ENCODE measurements at regions not wholly inside any gene's neighbourhood (a gene's known extent, or its start where the extent isn't known, plus 50 kb on each side); places are given as distances from the start of the nearest gene placed in this dataset.

- Histone ChIP-seq H3K36me3 (ENCODE audit: control insufficient read depth, insufficient read depth, low read length) (no peaks in the 10 kb centered on the region), H3K9ac (ENCODE audit: low read length) (no peak overlapping the region), H3K4me3 (ENCODE audit: low read depth, low read length) (no peak overlapping the region), H3K27me3 (ENCODE audit: control insufficient read depth, insufficient read depth, low read length) (no peaks in the 10 kb centered on the region), H3K9me3 (ENCODE audit: control insufficient read depth, insufficient read depth, low read depth, low read length) (peaks cover 5% of the 10 kb centered on the region; the same call in 1 of the 2 replicates), H3K4me1 (ENCODE audit: control insufficient read depth, insufficient read depth, low read length) (no peaks in the 10 kb centered on the region), H3K27ac (ENCODE audit: low read depth, low read length) (no peak overlapping the region)
These were observed 112.3 kb downstream of the ERMARD start for GRCh38 chr6:169863710-169864109.

- Histone ChIP-seq H3K27ac (ENCODE audit: low read depth, low read length) (no peak overlapping the region), H3K9ac (ENCODE audit: low read length) (no peak overlapping the region), H3K27me3 (ENCODE audit: control insufficient read depth, insufficient read depth, low read length) (no peaks in the 10 kb centered on the region), H3K9me3 (ENCODE audit: control insufficient read depth, insufficient read depth, low read depth, low read length) (peaks cover 11% of the 10 kb centered on the region), H3K4me3 (ENCODE audit: low read depth, low read length) (no peak overlapping the region), H3K4me1 (ENCODE audit: control insufficient read depth, insufficient read depth, low read length) (no peaks in the 10 kb centered on the region), H3K36me3 (ENCODE audit: control insufficient read depth, insufficient read depth, low read length) (no peaks in the 10 kb centered on the region)
These were observed 111.6 kb downstream of the ERMARD start for GRCh38 chr6:169862892-169863525.

GRCh38 chr6:169862043-169862891 lies 110.8 kb downstream of the ERMARD start:
- Histone ChIP-seq H3K9me3 (ENCODE audit: control insufficient read depth, insufficient read depth, low read depth, low read length) (peaks cover 18% of the 10 kb centered on the region), H3K4me3 (ENCODE audit: low read depth, low read length) (no peak overlapping the region), H3K36me3 (ENCODE audit: control insufficient read depth, insufficient read depth, low read length) (no peaks in the 10 kb centered on the region), H3K9ac (ENCODE audit: low read length) (no peak overlapping the region), H3K27ac (ENCODE audit: low read depth, low read length) (no peak overlapping the region), H3K27me3 (ENCODE audit: control insufficient read depth, insufficient read depth, low read length) (no peaks in the 10 kb centered on the region), H3K4me1 (ENCODE audit: control insufficient read depth, insufficient read depth, low read length) (no peaks in the 10 kb centered on the region)

- Histone ChIP-seq H3K9ac (ENCODE audit: low read length) (no peak overlapping the region), H3K36me3 (ENCODE audit: control insufficient read depth, insufficient read depth, low read length) (no peaks in the 10 kb centered on the region), H3K9me3 (ENCODE audit: control insufficient read depth, insufficient read depth, low read depth, low read length) (peaks cover 21% of the 10 kb centered on the region), H3K4me1 (ENCODE audit: control insufficient read depth, insufficient read depth, low read length) (no peaks in the 10 kb centered on the region), H3K4me3 (ENCODE audit: low read depth, low read length) (no peak overlapping the region), H3K27me3 (ENCODE audit: control insufficient read depth, insufficient read depth, low read length) (no peaks in the 10 kb centered on the region), H3K27ac (ENCODE audit: low read depth, low read length) (no peak overlapping the region)
These were observed 110.1 kb downstream of the ERMARD start for GRCh38 chr6:169861431-169862042.

GRCh38 chr6:169859978-169860703 lies 108.7 kb downstream of the ERMARD start:
- Histone ChIP-seq H3K4me3 (ENCODE audit: low read depth, low read length) (no peak overlapping the region), H3K27me3 (ENCODE audit: control insufficient read depth, insufficient read depth, low read length) (no peaks in the 10 kb centered on the region), H3K4me1 (ENCODE audit: control insufficient read depth, insufficient read depth, low read length) (no peaks in the 10 kb centered on the region), H3K27ac (ENCODE audit: low read depth, low read length) (no peak overlapping the region), H3K36me3 (ENCODE audit: control insufficient read depth, insufficient read depth, low read length) (no peaks in the 10 kb centered on the region), H3K9ac (ENCODE audit: low read length) (no peak overlapping the region), H3K9me3 (ENCODE audit: control insufficient read depth, insufficient read depth, low read depth, low read length) (peaks cover 22% of the 10 kb centered on the region)

GRCh38 chr6:169859401-169859977 lies 108.1 kb downstream of the ERMARD start:
- H3K9me3 ChIP-seq (ENCODE audit: control insufficient read depth, insufficient read depth, low read depth, low read length): peaks cover 29% of the 10 kb centered on the region
- H3K4me3 ChIP-seq (ENCODE audit: low read depth, low read length): no peak overlapping the region
- no peaks in the 10 kb centered on the region for H3K27me3 ChIP-seq (ENCODE audit: control insufficient read depth, insufficient read depth, low read length)
- no peaks in the 10 kb centered on the region for H3K36me3 ChIP-seq (ENCODE audit: control insufficient read depth, insufficient read depth, low read length)
- no peak overlapping the region for H3K9ac ChIP-seq (ENCODE audit: low read length)
- no peak overlapping the region for H3K27ac ChIP-seq (ENCODE audit: low read depth, low read length)
- H3K4me1 ChIP-seq (ENCODE audit: control insufficient read depth, insufficient read depth, low read length): no peaks in the 10 kb centered on the region

GRCh38 chr6:169858935-169859351 lies 107.5 kb downstream of the ERMARD start:
- H3K36me3 ChIP-seq (ENCODE audit: control insufficient read depth, insufficient read depth, low read length): no peaks in the 10 kb centered on the region
- H3K27me3 ChIP-seq (ENCODE audit: control insufficient read depth, insufficient read depth, low read length): no peaks in the 10 kb centered on the region
- H3K9me3 ChIP-seq (ENCODE audit: control insufficient read depth, insufficient read depth, low read depth, low read length): peaks cover 33% of the 10 kb centered on the region
- no peak overlapping the region for H3K9ac ChIP-seq (ENCODE audit: low read length)
- no peaks in the 10 kb centered on the region for H3K4me1 ChIP-seq (ENCODE audit: control insufficient read depth, insufficient read depth, low read length)
- no peak overlapping the region for H3K4me3 ChIP-seq (ENCODE audit: low read depth, low read length)
- no peak overlapping the region for H3K27ac ChIP-seq (ENCODE audit: low read depth, low read length)

- Histone ChIP-seq H3K9ac (ENCODE audit: low read length) (no peak overlapping the region), H3K9me3 (ENCODE audit: control insufficient read depth, insufficient read depth, low read depth, low read length) (peaks cover 29% of the 10 kb centered on the region), H3K36me3 (ENCODE audit: control insufficient read depth, insufficient read depth, low read length) (no peaks in the 10 kb centered on the region), H3K27me3 (ENCODE audit: control insufficient read depth, insufficient read depth, low read length) (no peaks in the 10 kb centered on the region), H3K27ac (ENCODE audit: low read depth, low read length) (no peak overlapping the region), H3K4me3 (ENCODE audit: low read depth, low read length) (no peak overlapping the region), H3K4me1 (ENCODE audit: control insufficient read depth, insufficient read depth, low read length) (no peaks in the 10 kb centered on the region)
These were observed 107.0 kb downstream of the ERMARD start for GRCh38 chr6:169858293-169858934.

- H3K9me3 ChIP-seq (ENCODE audit: control insufficient read depth, insufficient read depth, low read depth, low read length): peaks cover 31% of the 10 kb centered on the region
- no peak overlapping the region for H3K9ac ChIP-seq (ENCODE audit: low read length)
- no peak overlapping the region for H3K4me3 ChIP-seq (ENCODE audit: low read depth, low read length)
- no peak overlapping the region for H3K27ac ChIP-seq (ENCODE audit: low read depth, low read length)
- H3K4me1 ChIP-seq (ENCODE audit: control insufficient read depth, insufficient read depth, low read length): no peaks in the 10 kb centered on the region
- no peaks in the 10 kb centered on the region for H3K36me3 ChIP-seq (ENCODE audit: control insufficient read depth, insufficient read depth, low read length)
- no peaks in the 10 kb centered on the region for H3K27me3 ChIP-seq (ENCODE audit: control insufficient read depth, insufficient read depth, low read length)
These were observed 106.2 kb downstream of the ERMARD start for GRCh38 chr6:169857343-169858292.
